H54 (cell line): ENCODE measurements at regions not wholly inside any gene's neighbourhood (a gene's known extent, or its start where the extent isn't known, plus 50 kb on each side); places are given as distances from the start of the nearest gene placed in this dataset.

ENCODE experiments used
- DNase-seq: peaks from one replicate; pipeline ENCODE4 v3.0.0; 2011; ENCODE audit warnings: low spot score, mixed read lengths; ENCODE audit not compliant: insufficient read length
- FAIRE-seq: peaks from 3 replicates; lab custom pipeline; 2011; peaks lifted over from hg19 to GRCh38; lab: Jason Lieb, UNC
- POLR2A ChIP-seq: IDR thresholded peaks from 2 replicates; pipeline ENCODE4 v1.6.1; 2011; ENCODE audit warnings: low read depth, mild to moderate bottlenecking, low read length

DNA sequence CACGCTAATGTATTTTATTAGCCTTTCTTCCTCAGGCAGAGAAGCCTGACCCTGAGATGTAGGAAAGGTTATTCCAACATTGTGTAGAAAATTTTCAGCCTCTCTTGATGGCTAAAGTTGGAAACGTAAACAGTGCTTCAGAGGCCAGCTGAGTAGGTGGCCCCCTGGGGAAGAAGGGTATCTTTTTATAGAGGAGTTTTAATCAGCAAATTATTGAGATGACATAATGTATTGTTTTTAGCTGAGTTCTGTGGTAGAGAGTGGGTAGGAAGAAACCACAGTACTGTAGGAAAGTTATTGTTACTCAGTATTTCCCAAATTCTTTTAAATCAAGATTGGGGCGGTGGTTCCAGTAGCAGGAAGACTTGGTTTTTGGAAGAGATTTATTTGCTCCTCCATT is 268.8 kb downstream of the DLEU7 start:
- no peak for TF ChIP-seq POLR2A
- DNase-seq, result no peak
- FAIRE-seq, result no peak

DNA sequence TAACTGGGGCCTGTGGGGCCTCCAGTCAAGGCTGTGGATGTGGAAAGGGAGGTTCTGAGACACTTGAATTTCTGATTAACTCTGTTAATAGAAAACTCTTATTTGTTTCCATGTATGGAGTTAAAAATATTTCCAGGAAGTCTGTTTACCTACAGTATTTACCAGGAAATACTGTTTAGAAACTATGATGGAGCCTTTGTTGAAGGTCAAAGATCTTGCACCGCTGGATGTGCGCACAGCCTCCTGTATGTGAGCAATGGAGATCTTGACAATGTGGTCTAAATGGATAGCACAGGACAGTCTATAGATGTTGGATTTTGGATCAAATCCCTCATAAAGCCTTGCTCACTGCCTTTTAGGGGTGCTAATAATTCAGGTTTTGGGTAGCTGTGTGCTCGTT is 268.4 kb downstream of the DLEU7 start:
- no peak for FAIRE-seq
- no peak for DNase-seq
- TF ChIP-seq POLR2A, result no peak

GRCh38 chr13:50576156-50576555 is 267.3 kb downstream of the DLEU7 start:
- DNase-seq (no peak), FAIRE-seq (no peak)
- no peak for TF ChIP-seq POLR2A

GRCh38 chr13:50577806-50578205 is 265.7 kb downstream of the DLEU7 start:
- TF ChIP-seq POLR2A, result no peak
- FAIRE-seq (no peak), DNase-seq (no peak)

DNA sequence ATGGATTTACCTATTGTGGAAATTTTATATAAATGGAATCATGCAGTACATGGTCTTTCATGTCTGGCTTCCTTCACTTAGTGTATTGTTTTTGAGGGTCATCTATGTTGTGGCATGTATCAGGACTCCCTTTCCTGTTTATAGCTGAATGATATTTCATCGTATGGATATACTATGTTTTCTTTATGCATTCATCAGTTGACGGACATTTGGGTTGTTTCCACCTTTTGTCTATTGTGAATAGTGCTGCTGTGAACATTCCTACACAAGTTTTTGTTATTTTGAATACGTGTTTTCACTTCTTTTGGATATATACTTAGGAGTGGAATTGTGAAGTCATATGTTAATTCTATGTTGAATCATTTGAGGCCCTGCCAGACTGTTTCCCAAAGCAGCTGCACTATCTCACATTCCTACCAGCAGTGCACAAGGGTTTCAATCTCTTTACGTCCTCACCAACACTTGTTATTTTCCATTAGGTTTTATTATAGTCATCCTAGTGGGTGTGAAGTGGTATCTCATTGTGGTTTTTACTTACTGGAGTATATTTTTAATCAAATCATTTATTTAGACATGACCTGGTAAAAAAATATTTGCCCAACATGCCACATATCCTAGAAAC is 262.7 kb downstream of the DLEU7 start:
- FAIRE-seq (no peak), DNase-seq (no peak)
- no peak for TF ChIP-seq POLR2A

DNA sequence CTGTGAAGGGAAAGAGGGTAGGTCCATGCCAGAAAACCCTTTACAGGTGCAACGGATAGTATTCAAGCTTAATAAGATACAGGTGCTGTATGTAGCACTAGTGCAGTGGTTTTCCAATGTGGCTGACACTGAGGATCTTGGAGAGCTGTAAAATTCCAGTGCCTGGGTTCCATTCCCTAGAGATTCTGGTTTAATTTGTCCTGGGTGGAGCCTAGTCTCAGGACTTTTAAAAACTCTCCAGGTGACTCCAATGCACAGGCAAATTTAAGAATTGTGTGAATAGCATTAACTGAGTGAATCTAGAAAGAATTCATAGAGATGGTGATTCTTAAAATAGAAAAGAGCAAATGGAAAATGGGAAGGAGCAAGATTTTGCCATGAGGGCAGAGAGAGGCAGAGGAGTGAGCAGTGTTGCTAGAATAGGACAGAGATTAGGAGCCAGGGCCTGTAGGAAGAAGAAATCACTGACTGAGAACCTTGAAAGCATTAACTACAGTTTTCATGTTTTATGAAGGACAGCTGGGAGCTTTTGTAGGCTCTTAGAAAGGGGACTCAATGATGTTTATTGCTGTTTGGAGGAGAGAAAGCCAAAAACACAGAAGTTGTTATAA is 261.8 kb downstream of the DLEU7 start:
- FAIRE-seq (no peak), DNase-seq (no peak)
- no peak for TF ChIP-seq POLR2A

GRCh38 chr13:50584856-50585580 is 258.5 kb downstream of the DLEU7 start:
- no peak for FAIRE-seq
- DNase-seq, result no peak
- no peak for TF ChIP-seq POLR2A

- TF ChIP-seq POLR2A, result no peak
- DNase-seq (no peak), FAIRE-seq (no peak)
Observed at GRCh38 chr13:50585674-50586413, 257.6 kb downstream of the DLEU7 start.

DNA sequence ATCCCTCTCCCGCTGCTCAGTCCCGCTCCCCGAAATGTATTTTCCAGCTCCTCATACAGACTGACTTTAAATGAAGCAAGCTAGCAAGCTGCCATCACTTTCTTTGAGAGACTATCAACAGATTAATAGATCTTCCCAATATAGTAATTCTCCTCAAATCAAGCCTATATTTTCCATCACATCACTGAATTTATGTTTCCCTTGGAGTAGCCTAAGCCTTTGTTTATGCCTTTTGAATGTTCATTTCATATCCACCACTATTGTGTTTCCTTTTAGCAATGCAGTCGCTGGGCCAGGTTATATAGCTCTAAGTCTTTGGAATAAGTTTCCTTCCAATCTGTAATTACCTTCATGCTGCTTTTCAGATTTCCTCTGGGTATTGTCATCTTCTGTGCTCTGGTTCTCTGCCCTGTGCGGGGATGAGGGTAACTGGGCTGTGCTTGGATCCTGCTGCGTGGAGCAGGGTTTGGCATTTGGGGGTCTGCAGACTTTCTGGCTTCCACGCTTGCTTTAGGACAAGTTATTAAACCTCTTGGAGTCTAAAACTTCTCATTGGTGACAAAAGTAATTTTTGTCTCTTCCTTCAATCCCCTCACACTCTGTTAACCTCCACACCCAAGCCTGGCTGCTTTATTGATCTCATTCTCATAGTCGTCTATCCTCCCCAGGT is 256.9 kb downstream of the DLEU7 start:
- no peak for FAIRE-seq
- DNase-seq, result no peak
- TF ChIP-seq POLR2A, result no peak

- no peak for TF ChIP-seq POLR2A
- FAIRE-seq, result no peak
- DNase-seq, result no peak
Observed at GRCh38 chr13:50587115-50587514, 256.4 kb downstream of the DLEU7 start.

- no peak for TF ChIP-seq POLR2A
- DNase-seq (no peak), FAIRE-seq (no peak)
Observed at GRCh38 chr13:50587645-50588373, 255.7 kb downstream of the DLEU7 start.

DNA sequence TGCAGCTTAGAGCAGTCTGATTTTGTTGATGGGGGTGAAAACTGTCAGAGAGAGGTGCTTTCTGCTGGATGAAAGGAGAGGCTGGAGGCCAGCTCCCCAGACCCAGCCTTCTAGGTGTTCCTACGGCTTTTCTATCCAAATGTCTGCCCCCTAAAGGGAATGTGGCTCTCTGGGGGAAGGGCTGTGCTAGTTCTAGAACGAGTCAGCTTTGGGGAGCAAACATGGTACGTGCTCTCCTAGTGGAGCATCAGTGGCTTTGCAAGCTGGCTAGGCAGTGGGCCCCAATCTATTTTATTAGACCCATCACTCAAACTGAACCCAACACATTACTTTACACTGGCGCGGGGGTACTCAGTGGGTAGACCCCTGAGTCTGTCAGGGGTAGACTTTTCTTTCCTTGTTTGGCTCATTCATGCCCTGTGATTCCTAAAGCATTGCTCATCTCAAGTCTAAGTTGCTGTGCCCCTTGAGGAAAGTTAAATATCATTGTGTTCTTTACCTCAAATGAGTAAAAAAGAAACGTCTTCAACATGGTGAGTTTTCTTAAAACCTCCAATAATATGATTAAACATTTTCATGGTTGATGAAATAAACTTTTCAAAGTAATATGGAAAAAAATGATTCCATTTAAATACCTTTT is 254.9 kb downstream of the DLEU7 start:
- no peak for DNase-seq
- TF ChIP-seq POLR2A, result no peak
- FAIRE-seq, result no peak

GRCh38 chr13:50589139-50589538 is 254.4 kb downstream of the DLEU7 start:
- DNase-seq (peak; percentile 39), FAIRE-seq (peak; percentile 86)
- no peak for TF ChIP-seq POLR2A
